ENCODE measurements at regions not wholly inside any gene's neighbourhood (a gene's known extent, or its start where the extent isn't known, plus 50 kb on each side); places are given as distances from the start of the nearest gene placed in this dataset.

GRCh38 chr14:88990856-88991255 is 166.4 kb downstream of the TTC8 start:
- no peak overlapping the region for H3K27ac ChIP-seq
- H3K4me3 ChIP-seq = no peak overlapping the region
- DNase-seq (ENCODE audit: low read depth in 1 of 2, low spot score in 2 of 2) = no peak
- H3K27me3 ChIP-seq (replicated peaks) = no peaks in the 10 kb centered on the region
- H3K9me3 ChIP-seq (replicated peaks) = no peaks in the 10 kb centered on the region; the same call in 1 of the 2 replicates
- H3K4me1 ChIP-seq (replicated peaks) = peaks cover 7% of the 10 kb centered on the region
- no peaks in the 10 kb centered on the region for H3K36me3 ChIP-seq

- Histone ChIP-seq H3K4me3 (no peak overlapping the region), H3K4me1 (replicated peaks) (no peaks in the 10 kb centered on the region), H3K27ac (no peak overlapping the region), H3K9me3 (replicated peaks) (no peaks in the 10 kb centered on the region), H3K27me3 (replicated peaks) (no peaks in the 10 kb centered on the region), H3K36me3 (no peaks in the 10 kb centered on the region)
- DNase-seq (ENCODE audit: low read depth in 1 of 2, low spot score in 2 of 2) = no peak
Observed at GRCh38 chr14:88992011-88992410, 167.6 kb downstream of the TTC8 start.

- Histone ChIP-seq H3K4me1 (replicated peaks) (no peaks in the 10 kb centered on the region), H3K9me3 (replicated peaks) (no peaks in the 10 kb centered on the region), H3K27ac (no peak overlapping the region), H3K36me3 (no peaks in the 10 kb centered on the region), H3K4me3 (no peak overlapping the region), H3K27me3 (replicated peaks) (no peaks in the 10 kb centered on the region)
- no peak for DNase-seq (ENCODE audit: low read depth in 1 of 2, low spot score in 2 of 2)
Observed at GRCh38 chr14:88993946-88994345, 169.5 kb downstream of the TTC8 start.

DNA sequence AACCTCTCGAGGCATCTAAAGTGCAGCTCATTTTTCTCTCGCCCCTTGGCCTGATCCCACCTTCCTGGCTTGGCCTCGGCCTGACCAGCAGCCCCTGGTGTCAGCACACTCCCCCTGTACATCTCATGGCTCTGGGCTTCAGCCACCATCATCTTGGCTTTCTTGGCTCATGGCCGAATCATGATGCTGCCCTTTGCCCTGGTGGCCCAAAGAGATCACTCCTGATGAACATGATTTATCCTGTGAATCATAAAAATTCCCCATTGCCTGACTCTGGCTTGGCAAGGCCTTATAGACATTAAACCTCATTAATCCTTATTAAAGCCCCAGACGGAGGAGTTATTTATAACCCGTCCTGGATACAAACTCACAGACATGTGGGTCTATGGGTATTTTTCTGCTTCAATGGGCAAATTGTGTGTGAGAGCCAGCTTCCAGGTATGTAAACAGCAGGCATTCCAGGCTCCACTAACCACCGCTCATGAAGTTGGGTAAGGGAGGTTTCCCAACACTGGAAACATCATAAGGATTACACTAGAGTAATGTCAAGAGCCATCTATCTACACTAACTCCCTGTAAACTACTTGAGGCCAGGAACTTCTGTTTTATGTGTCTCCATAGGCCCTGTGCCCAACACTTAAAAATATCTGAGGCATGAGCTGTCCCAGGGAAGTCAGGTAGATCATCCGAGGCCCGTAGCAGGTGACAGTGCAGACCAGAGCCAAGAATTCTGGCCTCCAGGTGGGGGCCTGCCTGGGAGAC is 171.2 kb downstream of the TTC8 start:
- Histone ChIP-seq H3K4me3 (no peak overlapping the region), H3K9me3 (replicated peaks) (no peaks in the 10 kb centered on the region), H3K27me3 (replicated peaks) (no peaks in the 10 kb centered on the region), H3K4me1 (replicated peaks) (peaks cover 5% of the 10 kb centered on the region), H3K27ac (no peak overlapping the region), H3K36me3 (no peaks in the 10 kb centered on the region)
- no peak for DNase-seq (ENCODE audit: low read depth in 1 of 2, low spot score in 2 of 2)

DNA sequence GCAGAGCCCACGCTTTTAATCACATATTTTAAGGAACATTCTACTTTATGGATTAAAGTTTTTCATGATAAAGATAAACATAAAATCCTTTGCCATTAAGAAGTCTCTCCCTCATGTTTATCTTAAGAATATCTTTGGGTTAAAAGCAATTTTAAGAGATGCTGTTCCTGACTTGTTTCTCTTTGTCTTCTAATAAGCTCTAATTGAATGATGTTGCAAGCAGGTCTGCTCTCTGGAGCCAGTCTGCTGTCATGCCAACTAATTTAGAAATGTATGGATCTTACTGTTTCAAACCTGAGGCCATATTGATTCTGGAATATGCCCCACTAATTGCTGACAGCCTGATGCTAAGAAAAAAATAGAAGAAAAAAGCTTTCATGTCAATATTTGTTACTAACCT is 173.6 kb downstream of the TTC8 start:
- H3K4me1 ChIP-seq (replicated peaks) = peaks cover 9% of the 10 kb centered on the region
- DNase-seq (ENCODE audit: low read depth in 1 of 2, low spot score in 2 of 2) = no peak
- H3K36me3 ChIP-seq = no peaks in the 10 kb centered on the region
- no peaks in the 10 kb centered on the region for H3K9me3 ChIP-seq (replicated peaks)
- no peaks in the 10 kb centered on the region for H3K27me3 ChIP-seq (replicated peaks)
- H3K27ac ChIP-seq = no peak overlapping the region
- H3K4me3 ChIP-seq = no peak overlapping the region

- no peak overlapping the region for H3K27ac ChIP-seq
- no peak for DNase-seq (ENCODE audit: low read depth in 1 of 2, low spot score in 2 of 2)
- no peaks in the 10 kb centered on the region for H3K9me3 ChIP-seq (replicated peaks)
- peaks cover 9% of the 10 kb centered on the region for H3K4me1 ChIP-seq (replicated peaks)
- no peaks in the 10 kb centered on the region for H3K27me3 ChIP-seq (replicated peaks)
- no peak overlapping the region for H3K4me3 ChIP-seq
- no peaks in the 10 kb centered on the region for H3K36me3 ChIP-seq
Observed at GRCh38 chr14:88999137-88999536, 174.7 kb downstream of the TTC8 start.

GRCh38 chr14:89000007-89000942 is 175.8 kb downstream of the TTC8 start:
- Histone ChIP-seq H3K27me3 (replicated peaks) (no peaks in the 10 kb centered on the region), H3K27ac (no peak overlapping the region), H3K4me1 (replicated peaks) (peaks cover 9% of the 10 kb centered on the region), H3K9me3 (replicated peaks) (no peaks in the 10 kb centered on the region), H3K36me3 (no peaks in the 10 kb centered on the region), H3K4me3 (no peak overlapping the region)
- DNase-seq (ENCODE audit: low read depth in 1 of 2, low spot score in 2 of 2) = peak; percentile 21 to 58

- Histone ChIP-seq H3K4me1 (replicated peaks) (peaks cover 9% of the 10 kb centered on the region), H3K27ac (no peak overlapping the region), H3K27me3 (replicated peaks) (no peaks in the 10 kb centered on the region), H3K36me3 (no peaks in the 10 kb centered on the region), H3K4me3 (no peak overlapping the region), H3K9me3 (replicated peaks) (no peaks in the 10 kb centered on the region)
- no peak for DNase-seq (ENCODE audit: low read depth in 1 of 2, low spot score in 2 of 2)
Observed at GRCh38 chr14:89004166-89004565, 179.7 kb downstream of the TTC8 start.

DNA sequence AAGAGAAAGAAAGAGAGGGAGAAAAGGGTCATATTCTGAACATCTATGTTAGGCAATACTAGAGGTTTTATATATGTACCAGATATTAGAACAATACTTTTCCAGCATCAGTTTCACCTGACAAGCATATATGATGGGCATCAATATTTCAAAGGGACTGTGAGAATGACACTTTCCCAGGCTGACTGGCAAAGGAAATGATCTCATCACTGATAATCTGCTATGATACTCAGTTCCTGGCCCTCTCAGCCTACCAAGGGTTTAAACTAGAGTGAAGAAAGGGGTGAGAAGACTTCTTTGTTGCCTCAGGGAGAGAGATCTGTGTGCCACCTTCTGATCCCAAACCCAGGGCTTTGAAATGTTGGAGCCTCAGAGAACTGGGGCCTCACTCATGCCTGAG is 183.5 kb downstream of the TTC8 start:
- Histone ChIP-seq H3K9me3 (replicated peaks) (no peaks in the 10 kb centered on the region), H3K36me3 (no peaks in the 10 kb centered on the region), H3K4me1 (replicated peaks) (no peaks in the 10 kb centered on the region), H3K4me3 (no peak overlapping the region), H3K27me3 (replicated peaks) (no peaks in the 10 kb centered on the region), H3K27ac (no peak overlapping the region)
- DNase-seq (ENCODE audit: low read depth in 1 of 2, low spot score in 2 of 2) = no peak

DNA sequence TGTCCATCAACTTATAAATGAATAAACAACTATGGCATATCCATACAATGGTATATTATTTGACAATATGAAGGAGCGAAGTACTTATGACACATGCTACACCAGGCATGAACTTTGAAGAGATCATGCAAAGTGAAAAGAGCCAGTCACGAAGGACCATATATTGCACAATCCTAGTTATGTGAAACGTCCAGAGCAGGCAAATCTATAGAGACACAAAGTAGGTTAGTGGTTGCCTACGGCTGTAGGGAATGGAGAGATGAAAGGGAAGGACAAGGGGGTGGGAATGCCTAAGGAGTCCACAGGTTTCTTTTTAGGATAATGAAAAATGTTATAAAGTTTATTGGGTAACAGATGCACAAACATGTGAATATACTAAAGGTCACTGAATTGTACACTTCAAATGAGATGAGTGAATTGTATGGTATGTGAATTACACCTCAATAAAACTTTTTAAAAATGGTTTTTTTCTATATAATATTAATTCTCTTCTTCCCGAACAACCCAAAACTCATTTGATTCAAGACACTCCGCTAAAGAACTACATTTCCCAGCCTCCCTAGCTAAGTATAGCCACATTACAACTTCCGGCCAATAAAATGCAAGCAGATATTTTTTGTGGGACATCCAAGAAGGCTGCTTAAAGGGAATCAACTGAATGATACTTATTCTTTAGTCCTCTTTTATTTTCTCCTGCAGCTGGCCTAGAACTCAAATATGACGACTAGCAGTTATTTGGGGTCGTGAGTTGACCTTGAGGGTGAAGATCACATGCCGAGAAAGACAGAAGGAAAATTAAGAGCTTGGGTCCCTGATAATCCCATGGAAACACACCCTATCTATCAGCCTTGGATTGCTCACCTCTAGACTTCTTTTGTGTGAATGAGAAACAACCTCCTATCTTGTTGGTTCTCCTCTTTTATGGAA is 187.2 kb downstream of the TTC8 start:
- Histone ChIP-seq H3K36me3 (no peaks in the 10 kb centered on the region), H3K27ac (no peak overlapping the region), H3K27me3 (replicated peaks) (no peaks in the 10 kb centered on the region), H3K4me3 (no peak overlapping the region), H3K4me1 (replicated peaks) (no peaks in the 10 kb centered on the region), H3K9me3 (replicated peaks) (no peaks in the 10 kb centered on the region)
- no peak for DNase-seq (ENCODE audit: low read depth in 1 of 2, low spot score in 2 of 2)

- Histone ChIP-seq H3K27ac (no peak overlapping the region), H3K4me1 (replicated peaks) (no peaks in the 10 kb centered on the region), H3K27me3 (replicated peaks) (no peaks in the 10 kb centered on the region), H3K9me3 (replicated peaks) (no peaks in the 10 kb centered on the region), H3K4me3 (no peak overlapping the region), H3K36me3 (no peaks in the 10 kb centered on the region)
- no peak for DNase-seq (ENCODE audit: low read depth in 1 of 2, low spot score in 2 of 2)
Observed at GRCh38 chr14:89012282-89013097, 188.0 kb downstream of the TTC8 start.

- H3K4me1 ChIP-seq (replicated peaks) = no peaks in the 10 kb centered on the region
- DNase-seq (ENCODE audit: low read depth in 1 of 2, low spot score in 2 of 2) = no peak
- no peak overlapping the region for H3K4me3 ChIP-seq
- H3K27me3 ChIP-seq (replicated peaks) = no peaks in the 10 kb centered on the region
- H3K27ac ChIP-seq = no peak overlapping the region
- H3K9me3 ChIP-seq (replicated peaks) = no peaks in the 10 kb centered on the region
- H3K36me3 ChIP-seq = no peaks in the 10 kb centered on the region
Observed at GRCh38 chr14:89013098-89013504, 188.7 kb downstream of the TTC8 start.

Data from SJSA1 (cell line).